ENCODE measurements at regions not wholly inside any gene's neighbourhood (a gene's known extent, or its start where the extent isn't known, plus 50 kb on each side); places are given as distances from the start of the nearest gene placed in this dataset.

DNA sequence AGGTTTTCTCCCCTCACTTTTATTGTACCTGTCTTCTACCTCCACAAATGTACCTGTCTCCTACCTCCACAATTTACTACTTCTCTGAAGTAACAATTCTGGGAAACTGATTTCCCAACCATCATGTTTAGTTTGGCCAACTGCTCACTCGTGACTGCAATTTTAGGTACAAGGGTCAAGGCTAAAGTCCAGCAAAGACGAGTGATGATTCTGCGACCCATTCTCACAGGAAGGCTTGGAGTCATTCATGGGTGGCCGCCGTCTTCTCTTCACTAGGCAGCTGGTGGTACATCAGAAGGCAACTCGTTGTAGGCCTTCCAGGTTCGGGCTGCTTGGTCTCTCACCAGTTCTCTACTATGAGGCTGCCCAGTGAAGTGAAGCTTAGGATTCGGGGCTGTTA is 483.8 kb upstream of the JARID2 start:
- TF ChIP-seq, protein P1, sequence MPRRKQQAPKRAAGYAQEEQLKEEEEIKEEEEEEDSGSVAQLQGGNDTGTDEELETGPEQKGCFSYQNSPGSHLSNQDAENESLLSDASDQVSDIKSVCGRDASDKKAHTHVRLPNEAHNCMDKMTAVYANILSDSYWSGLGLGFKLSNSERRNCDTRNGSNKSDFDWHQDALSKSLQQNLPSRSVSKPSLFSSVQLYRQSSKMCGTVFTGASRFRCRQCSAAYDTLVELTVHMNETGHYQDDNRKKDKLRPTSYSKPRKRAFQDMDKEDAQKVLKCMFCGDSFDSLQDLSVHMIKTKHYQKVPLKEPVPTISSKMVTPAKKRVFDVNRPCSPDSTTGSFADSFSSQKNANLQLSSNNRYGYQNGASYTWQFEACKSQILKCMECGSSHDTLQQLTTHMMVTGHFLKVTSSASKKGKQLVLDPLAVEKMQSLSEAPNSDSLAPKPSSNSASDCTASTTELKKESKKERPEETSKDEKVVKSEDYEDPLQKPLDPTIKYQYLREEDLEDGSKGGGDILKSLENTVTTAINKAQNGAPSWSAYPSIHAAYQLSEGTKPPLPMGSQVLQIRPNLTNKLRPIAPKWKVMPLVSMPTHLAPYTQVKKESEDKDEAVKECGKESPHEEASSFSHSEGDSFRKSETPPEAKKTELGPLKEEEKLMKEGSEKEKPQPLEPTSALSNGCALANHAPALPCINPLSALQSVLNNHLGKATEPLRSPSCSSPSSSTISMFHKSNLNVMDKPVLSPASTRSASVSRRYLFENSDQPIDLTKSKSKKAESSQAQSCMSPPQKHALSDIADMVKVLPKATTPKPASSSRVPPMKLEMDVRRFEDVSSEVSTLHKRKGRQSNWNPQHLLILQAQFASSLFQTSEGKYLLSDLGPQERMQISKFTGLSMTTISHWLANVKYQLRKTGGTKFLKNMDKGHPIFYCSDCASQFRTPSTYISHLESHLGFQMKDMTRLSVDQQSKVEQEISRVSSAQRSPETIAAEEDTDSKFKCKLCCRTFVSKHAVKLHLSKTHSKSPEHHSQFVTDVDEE (CRISPR knock-in tag; IDR thresholded peaks at IDR 0.05): no peak
- TF ChIP-seq, protein P2, sequence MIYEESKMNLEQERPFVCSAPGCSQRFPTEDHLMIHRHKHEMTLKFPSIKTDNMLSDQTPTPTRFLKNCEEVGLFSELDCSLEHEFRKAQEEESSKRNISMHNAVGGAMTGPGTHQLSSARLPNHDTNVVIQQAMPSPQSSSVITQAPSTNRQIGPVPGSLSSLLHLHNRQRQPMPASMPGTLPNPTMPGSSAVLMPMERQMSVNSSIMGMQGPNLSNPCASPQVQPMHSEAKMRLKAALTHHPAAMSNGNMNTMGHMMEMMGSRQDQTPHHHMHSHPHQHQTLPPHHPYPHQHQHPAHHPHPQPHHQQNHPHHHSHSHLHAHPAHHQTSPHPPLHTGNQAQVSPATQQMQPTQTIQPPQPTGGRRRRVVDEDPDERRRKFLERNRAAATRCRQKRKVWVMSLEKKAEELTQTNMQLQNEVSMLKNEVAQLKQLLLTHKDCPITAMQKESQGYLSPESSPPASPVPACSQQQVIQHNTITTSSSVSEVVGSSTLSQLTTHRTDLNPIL (CRISPR knock-in tag; IDR thresholded peaks at IDR 0.05; ENCODE audit: low read depth): no peak
- no peak for ATAC-seq

DNA sequence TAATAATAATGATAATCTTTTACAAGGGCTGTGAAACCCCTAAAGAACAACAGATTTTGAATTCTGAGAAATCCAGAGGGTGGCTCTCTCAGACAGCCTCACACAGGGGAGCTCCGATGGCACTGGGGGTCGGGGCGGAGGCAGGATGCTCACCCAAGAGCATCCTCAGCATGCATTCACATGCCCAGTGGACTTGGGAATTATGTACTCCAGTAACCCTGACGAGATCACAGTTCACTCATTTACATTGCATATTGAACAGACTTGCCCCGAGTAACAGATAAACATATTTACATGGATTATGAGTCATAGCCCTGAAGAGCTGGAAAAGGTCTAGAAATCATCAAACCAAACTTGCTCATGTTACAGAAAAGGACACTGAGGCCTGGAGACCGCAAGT is 482.7 kb upstream of the JARID2 start:
- TF ChIP-seq GLIS3 (CRISPR knock-in tag; IDR thresholded peaks at IDR 0.05): no peak
- TF ChIP-seq ZFP3 (CRISPR knock-in tag; IDR thresholded peaks at IDR 0.05): no peak
- TF ChIP-seq TCF4 (CRISPR knock-in tag; IDR thresholded peaks at IDR 0.05; ENCODE audit: borderline replicate concordance): no peak
- TF ChIP-seq ZNF565 (CRISPR knock-in tag; conservative IDR thresholded peaks at IDR 0.05; ENCODE audit: low read depth): no peak
- TF ChIP-seq ARNTL (CRISPR knock-in tag; IDR thresholded peaks at IDR 0.05; ENCODE audit: borderline replicate concordance, low read depth): no peak
- TF ChIP-seq ESRRG (CRISPR knock-in tag; IDR thresholded peaks at IDR 0.05): no peak
- TF ChIP-seq, protein P1 (CRISPR knock-in tag; IDR thresholded peaks at IDR 0.05): no peak
- TF ChIP-seq SNAI2 (CRISPR knock-in tag; IDR thresholded peaks at IDR 0.05): no peak
- TF ChIP-seq OSR1 (CRISPR knock-in tag; IDR thresholded peaks at IDR 0.05): no peak
- TF ChIP-seq ZNF8 (CRISPR knock-in tag; IDR thresholded peaks at IDR 0.05): no peak
- TF ChIP-seq CSDC2 (CRISPR knock-in tag; IDR thresholded peaks at IDR 0.05): no peak
- TF ChIP-seq ZNF70 (CRISPR knock-in tag; IDR thresholded peaks at IDR 0.05): no peak
- no peak for TF ChIP-seq RARB (CRISPR knock-in tag; IDR thresholded peaks at IDR 0.05)
- no peak for TF ChIP-seq ZC3H10 (CRISPR knock-in tag; IDR thresholded peaks at IDR 0.05)
- no peak for ATAC-seq

DNA sequence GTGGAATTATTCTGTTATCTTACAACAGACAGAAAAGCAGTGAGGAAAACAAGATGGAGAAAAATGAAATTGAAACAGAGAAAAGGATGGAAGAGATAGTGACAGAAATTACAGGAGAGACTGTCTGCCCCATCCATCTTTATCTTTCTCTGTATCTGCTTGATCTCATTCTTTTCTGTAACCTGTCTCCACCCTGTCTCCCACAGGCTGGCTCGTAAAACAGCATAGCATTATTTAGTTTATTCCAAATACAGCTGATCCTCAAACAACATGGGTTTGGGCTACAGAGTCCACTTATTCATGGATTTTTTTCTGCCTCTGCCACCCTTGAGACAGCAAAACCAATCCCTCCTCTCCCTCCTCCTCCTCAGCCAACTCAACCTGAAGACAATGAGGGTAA is 482.3 kb upstream of the JARID2 start:
- no peak for ATAC-seq
- TF ChIP-seq SNAI2 (CRISPR knock-in tag; IDR thresholded peaks at IDR 0.05) (no peak), ESRRG (CRISPR knock-in tag; IDR thresholded peaks at IDR 0.05) (no peak), CSDC2 (CRISPR knock-in tag; IDR thresholded peaks at IDR 0.05) (no peak), ZFP3 (CRISPR knock-in tag; IDR thresholded peaks at IDR 0.05) (no peak), OSR1 (CRISPR knock-in tag; IDR thresholded peaks at IDR 0.05) (no peak), ZNF8 (CRISPR knock-in tag; IDR thresholded peaks at IDR 0.05) (no peak), ZNF565 (CRISPR knock-in tag; conservative IDR thresholded peaks at IDR 0.05; ENCODE audit: low read depth) (no peak), ARNTL (CRISPR knock-in tag; IDR thresholded peaks at IDR 0.05; ENCODE audit: borderline replicate concordance, low read depth) (no peak), ZFP30 (CRISPR knock-in tag; IDR thresholded peaks at IDR 0.05) (no peak), TCF4 (CRISPR knock-in tag; IDR thresholded peaks at IDR 0.05; ENCODE audit: borderline replicate concordance) (no peak), ISL1 (CRISPR knock-in tag; IDR thresholded peaks at IDR 0.05) (no peak), RARB (CRISPR knock-in tag; IDR thresholded peaks at IDR 0.05) (no peak)
- TF ChIP-seq, protein P3, sequence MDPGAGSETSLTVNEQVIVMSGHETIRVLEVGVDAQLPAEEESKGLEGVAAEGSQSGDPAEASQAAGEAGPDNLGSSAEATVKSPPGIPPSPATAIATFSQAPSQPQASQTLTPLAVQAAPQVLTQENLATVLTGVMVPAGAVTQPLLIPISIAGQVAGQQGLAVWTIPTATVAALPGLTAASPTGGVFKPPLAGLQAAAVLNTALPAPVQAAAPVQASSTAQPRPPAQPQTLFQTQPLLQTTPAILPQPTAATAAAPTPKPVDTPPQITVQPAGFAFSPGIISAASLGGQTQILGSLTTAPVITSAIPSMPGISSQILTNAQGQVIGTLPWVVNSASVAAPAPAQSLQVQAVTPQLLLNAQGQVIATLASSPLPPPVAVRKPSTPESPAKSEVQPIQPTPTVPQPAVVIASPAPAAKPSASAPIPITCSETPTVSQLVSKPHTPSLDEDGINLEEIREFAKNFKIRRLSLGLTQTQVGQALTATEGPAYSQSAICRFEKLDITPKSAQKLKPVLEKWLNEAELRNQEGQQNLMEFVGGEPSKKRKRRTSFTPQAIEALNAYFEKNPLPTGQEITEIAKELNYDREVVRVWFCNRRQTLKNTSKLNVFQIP (CRISPR knock-in tag; IDR thresholded peaks at IDR 0.05; ENCODE audit: borderline replicate concordance, low read depth): no peak
- TF ChIP-seq, protein P2 (CRISPR knock-in tag; IDR thresholded peaks at IDR 0.05; ENCODE audit: low read depth): no peak
- TF ChIP-seq, protein P4, sequence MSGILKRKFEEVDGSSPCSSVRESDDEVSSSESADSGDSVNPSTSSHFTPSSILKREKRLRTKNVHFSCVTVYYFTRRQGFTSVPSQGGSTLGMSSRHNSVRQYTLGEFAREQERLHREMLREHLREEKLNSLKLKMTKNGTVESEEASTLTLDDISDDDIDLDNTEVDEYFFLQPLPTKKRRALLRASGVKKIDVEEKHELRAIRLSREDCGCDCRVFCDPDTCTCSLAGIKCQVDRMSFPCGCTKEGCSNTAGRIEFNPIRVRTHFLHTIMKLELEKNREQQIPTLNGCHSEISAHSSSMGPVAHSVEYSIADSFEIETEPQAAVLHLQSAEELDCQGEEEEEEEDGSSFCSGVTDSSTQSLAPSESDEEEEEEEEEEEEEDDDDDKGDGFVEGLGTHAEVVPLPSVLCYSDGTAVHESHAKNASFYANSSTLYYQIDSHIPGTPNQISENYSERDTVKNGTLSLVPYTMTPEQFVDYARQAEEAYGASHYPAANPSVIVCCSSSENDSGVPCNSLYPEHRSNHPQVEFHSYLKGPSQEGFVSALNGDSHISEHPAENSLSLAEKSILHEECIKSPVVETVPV (CRISPR knock-in tag; IDR thresholded peaks at IDR 0.05): no peak
- TF ChIP-seq, protein P5, sequence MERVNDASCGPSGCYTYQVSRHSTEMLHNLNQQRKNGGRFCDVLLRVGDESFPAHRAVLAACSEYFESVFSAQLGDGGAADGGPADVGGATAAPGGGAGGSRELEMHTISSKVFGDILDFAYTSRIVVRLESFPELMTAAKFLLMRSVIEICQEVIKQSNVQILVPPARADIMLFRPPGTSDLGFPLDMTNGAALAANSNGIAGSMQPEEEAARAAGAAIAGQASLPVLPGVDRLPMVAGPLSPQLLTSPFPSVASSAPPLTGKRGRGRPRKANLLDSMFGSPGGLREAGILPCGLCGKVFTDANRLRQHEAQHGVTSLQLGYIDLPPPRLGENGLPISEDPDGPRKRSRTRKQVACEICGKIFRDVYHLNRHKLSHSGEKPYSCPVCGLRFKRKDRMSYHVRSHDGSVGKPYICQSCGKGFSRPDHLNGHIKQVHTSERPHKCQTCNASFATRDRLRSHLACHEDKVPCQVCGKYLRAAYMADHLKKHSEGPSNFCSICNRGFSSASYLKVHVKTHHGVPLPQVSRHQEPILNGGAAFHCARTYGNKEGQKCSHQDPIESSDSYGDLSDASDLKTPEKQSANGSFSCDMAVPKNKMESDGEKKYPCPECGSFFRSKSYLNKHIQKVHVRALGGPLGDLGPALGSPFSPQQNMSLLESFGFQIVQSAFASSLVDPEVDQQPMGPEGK (CRISPR knock-in tag; IDR thresholded peaks at IDR 0.05; ENCODE audit: borderline replicate concordance): no peak
- TF ChIP-seq, protein P1 (CRISPR knock-in tag; IDR thresholded peaks at IDR 0.05): no peak
